K562 (cell line): ENCODE measurements at regions not wholly inside any gene's neighbourhood (a gene's known extent, or its start where the extent isn't known, plus 50 kb on each side); places are given as distances from the start of the nearest gene placed in this dataset.

Source experiments
- BCOR ChIP-seq: fragments of 450-650 bp; IDR thresholded peaks from 2 replicates; pipeline ENCODE4 v1.6.1; 2016
- BRCA1 ChIP-seq, 2 experiments: fragments of 450-650 bp in 1 of 2; sonication (generic) in 1 of 2; formaldehyde crosslinking in 1 of 2; IDR thresholded peaks; 2 replicates each; pipeline versions ENCODE4 v1.5.0 to v1.6.1; 2017 to 2020; ENCODE audit warnings: mild to moderate bottlenecking in 1 of 2, missing genetic modification reagents in 1 of 2
- CTCF ChIP-seq, 3 experiments: IDR thresholded peaks in 2 of 3; conservative IDR thresholded peaks in 1 of 3; 2 replicates each; pipeline ENCODE4 v1.5.1; 2011 to 2012; ENCODE audit warnings: low read length in 3 of 3, mild to moderate bottlenecking in 3 of 3, control low read depth in 2 of 3, improper control_type of control experiment in 1 of 3, inconsistent platforms in 1 of 3, low read depth in 1 of 3, mixed read lengths in 1 of 3, moderate library complexity in 1 of 3; ENCODE audit not compliant: insufficient read depth in 2 of 3
- EGR1 ChIP-seq: fragments of 450-650 bp; conservative IDR thresholded peaks from 2 replicates; pipeline ENCODE4 v1.6.1; 2017; ENCODE audit warnings: mild to moderate bottlenecking
- ETS2 ChIP-seq: IDR thresholded peaks from 2 replicates; pipeline ENCODE4 v1.6.1; 2016; ENCODE audit warnings: borderline replicate concordance, missing genetic modification characterization, mild to moderate bottlenecking, moderate library complexity, missing compliant biosample characterization; ENCODE audit not compliant: poor library complexity, severe bottlenecking
- HDAC2 ChIP-seq: fragments of 450-650 bp; IDR thresholded peaks from 2 replicates; pipeline ENCODE4 v1.6.1; 2016; ENCODE audit warnings: mild to moderate bottlenecking
- KDM5B ChIP-seq: fragments of 200-600 bp; sonication (generic); IDR thresholded peaks from 2 replicates; pipeline ENCODE4 v1.6.1; 2012; ENCODE audit warnings: low read depth, mild to moderate bottlenecking, moderate library complexity, low read length, control low read depth, inconsistent platforms; ENCODE audit not compliant: insufficient replicate concordance
- POLR2AphosphoS5 ChIP-seq: IDR thresholded peaks from 2 replicates; pipeline ENCODE4 v1.6.1; 2011; ENCODE audit warnings: mild to moderate bottlenecking, low read depth, low read length, moderate library complexity; ENCODE audit not compliant: control insufficient read depth, insufficient read depth
- TCF7 ChIP-seq: sonication (generic); IDR thresholded peaks from 2 replicates; pipeline ENCODE4 v1.6.1; 2016; ENCODE audit warnings: antibody characterized with exemption, borderline replicate concordance
- ZNF121 ChIP-seq: sonication (generic); formaldehyde crosslinking; conservative IDR thresholded peaks from 2 replicates; pipeline ENCODE4 v1.8.0; 2022; ENCODE audit warnings: missing genetic modification reagents
- ZNF232 ChIP-seq: sonication (generic); formaldehyde crosslinking; IDR thresholded peaks from 2 replicates; pipeline ENCODE4 v1.8.0; 2022; ENCODE audit warnings: mild to moderate bottlenecking, missing genetic modification reagents
- ZNF717 ChIP-seq: fragments of 250-450 bp; sonication (Bioruptor Pico); IDR thresholded peaks from 2 replicates; pipeline ENCODE4 v1.5.0; 2021
- TF ChIP-seq, protein P1 (sequence below): fragments of 250-450 bp; sonication (Bioruptor Pico); IDR thresholded peaks from 2 replicates; pipeline ENCODE4 v1.4.0; 2020; ENCODE audit warnings: mild to moderate bottlenecking, moderate library complexity
- TF ChIP-seq, protein P2 (sequence below), 2 experiments: fragments of 450-650 bp; formaldehyde crosslinking in 1 of 2; IDR thresholded peaks; 2 replicates each; pipeline versions ENCODE4 v1.4.0 to v1.6.1; 2014 to 2020; ENCODE audit warnings: mild to moderate bottlenecking in 2 of 2, borderline replicate concordance in 1 of 2, low read depth in 1 of 2

- TF ChIP-seq ZNF121 (CRISPR knock-in tag) = no peak
- no peak for TF ChIP-seq CTCF (IDR thresholded peaks at IDR 0.05 in 2 of 3, conservative IDR thresholded peaks at IDR 0.05 in 1 of 3; ENCODE audit: insufficient read depth in 2 of 3, low read depth in 1 of 3, low read length in 3 of 3)
- TF ChIP-seq, protein P1, sequence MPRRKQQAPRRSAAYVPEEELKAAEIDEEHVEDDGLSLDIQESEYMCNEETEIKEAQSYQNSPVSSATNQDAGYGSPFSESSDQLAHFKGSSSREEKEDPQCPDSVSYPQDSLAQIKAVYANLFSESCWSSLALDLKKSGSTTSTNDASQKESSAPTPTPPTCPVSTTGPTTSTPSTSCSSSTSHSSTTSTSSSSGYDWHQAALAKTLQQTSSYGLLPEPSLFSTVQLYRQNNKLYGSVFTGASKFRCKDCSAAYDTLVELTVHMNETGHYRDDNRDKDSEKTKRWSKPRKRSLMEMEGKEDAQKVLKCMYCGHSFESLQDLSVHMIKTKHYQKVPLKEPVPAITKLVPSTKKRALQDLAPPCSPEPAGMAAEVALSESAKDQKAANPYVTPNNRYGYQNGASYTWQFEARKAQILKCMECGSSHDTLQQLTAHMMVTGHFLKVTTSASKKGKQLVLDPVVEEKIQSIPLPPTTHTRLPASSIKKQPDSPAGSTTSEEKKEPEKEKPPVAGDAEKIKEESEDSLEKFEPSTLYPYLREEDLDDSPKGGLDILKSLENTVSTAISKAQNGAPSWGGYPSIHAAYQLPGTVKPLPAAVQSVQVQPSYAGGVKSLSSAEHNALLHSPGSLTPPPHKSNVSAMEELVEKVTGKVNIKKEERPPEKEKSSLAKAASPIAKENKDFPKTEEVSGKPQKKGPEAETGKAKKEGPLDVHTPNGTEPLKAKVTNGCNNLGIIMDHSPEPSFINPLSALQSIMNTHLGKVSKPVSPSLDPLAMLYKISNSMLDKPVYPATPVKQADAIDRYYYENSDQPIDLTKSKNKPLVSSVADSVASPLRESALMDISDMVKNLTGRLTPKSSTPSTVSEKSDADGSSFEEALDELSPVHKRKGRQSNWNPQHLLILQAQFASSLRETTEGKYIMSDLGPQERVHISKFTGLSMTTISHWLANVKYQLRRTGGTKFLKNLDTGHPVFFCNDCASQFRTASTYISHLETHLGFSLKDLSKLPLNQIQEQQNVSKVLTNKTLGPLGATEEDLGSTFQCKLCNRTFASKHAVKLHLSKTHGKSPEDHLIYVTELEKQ (CRISPR knock-in tag) = no peak
- no peak for TF ChIP-seq EGR1
- TF ChIP-seq HDAC2 = no peak
- TF ChIP-seq, protein P2, sequence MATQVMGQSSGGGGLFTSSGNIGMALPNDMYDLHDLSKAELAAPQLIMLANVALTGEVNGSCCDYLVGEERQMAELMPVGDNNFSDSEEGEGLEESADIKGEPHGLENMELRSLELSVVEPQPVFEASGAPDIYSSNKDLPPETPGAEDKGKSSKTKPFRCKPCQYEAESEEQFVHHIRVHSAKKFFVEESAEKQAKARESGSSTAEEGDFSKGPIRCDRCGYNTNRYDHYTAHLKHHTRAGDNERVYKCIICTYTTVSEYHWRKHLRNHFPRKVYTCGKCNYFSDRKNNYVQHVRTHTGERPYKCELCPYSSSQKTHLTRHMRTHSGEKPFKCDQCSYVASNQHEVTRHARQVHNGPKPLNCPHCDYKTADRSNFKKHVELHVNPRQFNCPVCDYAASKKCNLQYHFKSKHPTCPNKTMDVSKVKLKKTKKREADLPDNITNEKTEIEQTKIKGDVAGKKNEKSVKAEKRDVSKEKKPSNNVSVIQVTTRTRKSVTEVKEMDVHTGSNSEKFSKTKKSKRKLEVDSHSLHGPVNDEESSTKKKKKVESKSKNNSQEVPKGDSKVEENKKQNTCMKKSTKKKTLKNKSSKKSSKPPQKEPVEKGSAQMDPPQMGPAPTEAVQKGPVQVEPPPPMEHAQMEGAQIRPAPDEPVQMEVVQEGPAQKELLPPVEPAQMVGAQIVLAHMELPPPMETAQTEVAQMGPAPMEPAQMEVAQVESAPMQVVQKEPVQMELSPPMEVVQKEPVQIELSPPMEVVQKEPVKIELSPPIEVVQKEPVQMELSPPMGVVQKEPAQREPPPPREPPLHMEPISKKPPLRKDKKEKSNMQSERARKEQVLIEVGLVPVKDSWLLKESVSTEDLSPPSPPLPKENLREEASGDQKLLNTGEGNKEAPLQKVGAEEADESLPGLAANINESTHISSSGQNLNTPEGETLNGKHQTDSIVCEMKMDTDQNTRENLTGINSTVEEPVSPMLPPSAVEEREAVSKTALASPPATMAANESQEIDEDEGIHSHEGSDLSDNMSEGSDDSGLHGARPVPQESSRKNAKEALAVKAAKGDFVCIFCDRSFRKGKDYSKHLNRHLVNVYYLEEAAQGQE (IDR thresholded peaks at IDR 0.05; ENCODE audit: borderline replicate concordance) = no peak
- TF ChIP-seq, protein P2 (CRISPR knock-in tag; IDR thresholded peaks at IDR 0.05; ENCODE audit: low read depth) = no peak
- no peak for TF ChIP-seq ZNF717 (CRISPR knock-in tag)
- no peak for TF ChIP-seq BCOR
- TF ChIP-seq POLR2AphosphoS5 = no peak
- no peak for TF ChIP-seq ZNF232
- TF ChIP-seq TCF7 = no peak
- TF ChIP-seq ETS2 = no peak
- TF ChIP-seq KDM5B = no peak
- no peak for TF ChIP-seq BRCA1 (IDR thresholded peaks at IDR 0.05)
- no peak for TF ChIP-seq BRCA1 (CRISPR knock-in tag; IDR thresholded peaks at IDR 0.05)
Observed at GRCh38 chr14:28297559-28297958, 469.0 kb upstream of the FOXG1 start.
